OCI-LY7 (cell line): ENCODE measurements at regions not wholly inside any gene's neighbourhood (a gene's known extent, or its start where the extent isn't known, plus 50 kb on each side); places are given as distances from the start of the nearest gene placed in this dataset.

Experiments used
- CTCF ChIP-seq: fragments of 200-600 bp; sonication (generic); conservative IDR thresholded peaks from 2 replicates; pipeline ENCODE4 v1.5.1; 2014; ENCODE audit warnings: mild to moderate bottlenecking, antibody characterized with exemption, low read length, moderate library complexity, mixed read lengths
- EZH2phosphoT487 ChIP-seq: fragments of 200-600 bp; sonication (generic); IDR thresholded peaks from 2 replicates; pipeline ENCODE4 v1.6.1; 2018; ENCODE audit warnings: low read depth, borderline replicate concordance, mild to moderate bottlenecking, mixed run types, antibody characterized with exemption, low read length, moderate library complexity, mixed read lengths

DNA sequence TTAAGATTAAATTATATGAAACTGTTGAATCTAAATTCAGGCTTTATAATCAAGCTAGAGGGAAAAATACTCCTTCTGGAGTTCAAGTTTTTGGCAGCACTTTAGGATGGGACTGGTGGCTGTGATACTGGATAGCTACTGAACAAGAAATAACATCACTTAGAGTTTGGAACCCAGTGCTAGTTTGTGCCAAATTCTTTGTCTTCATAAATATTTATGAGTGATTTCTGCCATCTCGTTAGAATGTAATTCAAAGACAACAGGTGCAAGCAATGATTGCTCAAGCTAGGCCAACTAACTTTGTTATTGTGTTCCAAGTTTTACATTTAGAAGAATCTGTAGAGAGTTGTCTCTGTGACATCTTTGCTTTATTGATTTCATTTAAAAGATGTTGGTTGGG, 417.9 kb downstream of the FAT4 start:
- TF ChIP-seq CTCF (no peak), EZH2phosphoT487 (no peak)
